Mesothelial cell of epicardium (in vitro differentiated cells): ENCODE measurements at regions not wholly inside any gene's neighbourhood (a gene's known extent, or its start where the extent isn't known, plus 50 kb on each side); places are given as distances from the start of the nearest gene placed in this dataset.
A peak's percentile ranks its signal among the peaks of the same experiment; 100 is the strongest.

ENCODE experiments used
- DNase-seq, 2 experiments: peaks; one replicate each; pipeline ENCODE4 v3.0.0; 2021; ENCODE audit warnings: low spot score in 2 of 2; ENCODE audit not compliant: unreplicated experiment in 2 of 2
- H3K27ac Mint-ChIP-seq: 2 replicates; pipeline ENCODE4 v1.8.0; 2021; ENCODE audit warnings: mixed read lengths
- H3K27me3 Mint-ChIP-seq: 2 replicates; pipeline ENCODE4 v1.8.0; 2021; ENCODE audit warnings: low read depth, mixed read lengths
- H3K36me3 Mint-ChIP-seq: 2 replicates; pipeline ENCODE4 v1.8.0; 2021; ENCODE audit warnings: mixed read lengths
- H3K4me1 Mint-ChIP-seq: 2 replicates; pipeline ENCODE4 v1.8.0; 2021; ENCODE audit warnings: mixed read lengths
- H3K4me3 Mint-ChIP-seq: 2 replicates; pipeline ENCODE4 v1.8.0; 2021; ENCODE audit warnings: mild to moderate bottlenecking, moderate library complexity, mixed read lengths
- H3K9me3 Mint-ChIP-seq: 2 replicates; pipeline ENCODE4 v1.8.0; 2021; ENCODE audit warnings: mixed read lengths
- CTCF ChIP-seq: fragments of 200-600 bp; sonication (generic); IDR thresholded peaks from one replicate; pipeline ENCODE4 v1.5.0; 2021; ENCODE audit warnings: antibody characterized with exemption; ENCODE audit not compliant: unreplicated experiment

DNA sequence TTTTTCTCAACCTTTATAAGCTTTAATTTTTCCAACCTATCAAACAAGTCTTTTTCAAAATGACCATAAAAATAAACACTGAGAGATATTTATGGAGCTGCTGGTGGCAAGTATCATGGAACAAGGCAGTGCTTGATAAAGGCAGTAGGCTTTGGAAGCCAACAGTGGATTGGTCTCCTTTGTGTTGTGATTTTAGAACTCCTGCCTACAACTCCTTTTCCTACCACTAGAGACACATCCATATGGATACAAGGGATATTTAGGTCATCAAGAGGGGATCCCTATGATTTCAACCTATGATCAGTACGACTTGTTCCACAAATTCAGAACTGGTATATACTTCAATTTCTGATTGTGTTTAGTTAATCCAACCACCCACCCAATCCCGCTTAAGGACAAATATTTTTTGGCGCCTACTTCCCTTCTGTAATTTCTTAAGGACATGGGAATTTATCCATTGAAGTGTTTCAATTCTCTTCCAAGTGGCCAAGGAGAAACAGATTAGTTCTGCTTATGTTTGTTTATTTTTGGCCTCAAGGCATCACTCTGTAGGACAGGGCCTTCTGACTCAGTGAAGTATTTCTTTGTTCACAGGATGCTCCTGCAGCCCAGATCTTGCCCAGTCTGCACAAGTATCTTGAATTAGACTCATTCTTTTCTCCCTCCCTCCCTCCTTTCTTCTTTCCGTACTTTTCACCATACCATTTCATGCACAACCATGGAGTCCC, 2119.6 kb upstream of the PIK3C3 start:
- no peak for DNase-seq
- Mint-ChIP-seq H3K4me3 (no peak overlapping the region), H3K27me3 (peaks cover 3% of the 10 kb centered on the region), H3K9me3 (no peaks in the 10 kb centered on the region), H3K36me3 (no peaks in the 10 kb centered on the region), H3K4me1 (peaks cover 4% of the 10 kb centered on the region), H3K27ac (no peak overlapping the region)
- TF ChIP-seq CTCF, result peak; percentile 21

DNA sequence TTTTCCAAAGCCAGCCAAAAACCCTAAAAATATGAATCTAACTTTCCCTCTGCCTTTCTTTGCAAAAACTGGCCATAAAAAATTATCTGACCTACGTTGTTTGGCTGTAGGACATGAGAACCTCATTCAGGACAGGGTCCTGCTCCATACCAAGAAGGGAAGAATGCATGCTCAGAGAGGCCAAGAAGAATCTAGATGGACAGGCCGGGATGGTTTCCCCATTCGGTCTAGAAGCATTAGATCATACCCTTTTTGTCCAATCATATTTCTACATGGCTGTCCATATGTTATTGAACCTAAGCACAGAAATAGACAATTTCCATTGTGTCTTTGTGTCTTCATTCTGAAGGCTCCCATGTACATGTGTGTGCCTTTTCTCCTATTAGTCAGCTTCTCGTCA, 2120.4 kb upstream of the PIK3C3 start:
- no peaks in the 10 kb centered on the region for H3K9me3 Mint-ChIP-seq
- DNase-seq, result no peak
- H3K4me3 Mint-ChIP-seq, result no peak overlapping the region
- peaks cover 2% of the 10 kb centered on the region for H3K27me3 Mint-ChIP-seq
- peaks cover 2% of the 10 kb centered on the region for H3K4me1 Mint-ChIP-seq
- no peak overlapping the region for H3K27ac Mint-ChIP-seq
- no peak for TF ChIP-seq CTCF
- no peaks in the 10 kb centered on the region for H3K36me3 Mint-ChIP-seq

DNA sequence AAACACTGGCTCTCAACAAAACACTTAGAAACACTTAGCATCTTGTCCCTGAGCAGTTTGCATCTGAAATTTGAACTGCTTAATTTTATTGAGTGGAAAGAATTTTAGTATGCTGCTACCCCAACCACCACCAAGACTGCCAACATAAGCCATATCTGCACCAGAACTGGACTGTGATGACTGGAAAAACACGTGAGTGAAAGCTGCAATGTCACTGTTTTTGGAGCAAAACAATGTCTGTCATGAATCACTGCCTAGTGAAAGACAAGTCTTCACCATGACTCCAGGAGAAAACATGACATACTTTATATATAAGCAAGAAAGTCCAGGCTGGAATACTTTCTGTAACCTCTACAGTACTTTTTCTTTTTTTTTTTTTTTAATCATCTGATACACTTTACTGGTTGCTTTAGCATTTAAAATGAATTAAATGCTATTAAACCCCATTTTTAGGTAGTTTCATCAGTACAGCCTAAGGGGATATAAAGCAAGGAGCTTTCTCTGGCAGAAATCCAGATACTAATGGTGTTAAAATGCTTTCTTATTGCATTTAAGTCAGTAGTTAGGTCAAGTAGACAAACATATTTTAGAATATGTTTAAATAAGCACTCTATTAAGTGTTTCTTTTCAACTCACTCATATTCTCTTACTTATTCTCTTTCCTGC, 2129.4 kb upstream of the PIK3C3 start:
- Mint-ChIP-seq H3K4me1 (peaks cover 3% of the 10 kb centered on the region), H3K27me3 (no peaks in the 10 kb centered on the region), H3K36me3 (no peaks in the 10 kb centered on the region), H3K4me3 (no peak overlapping the region), H3K9me3 (no peaks in the 10 kb centered on the region), H3K27ac (no peak overlapping the region)
- no peak for TF ChIP-seq CTCF
- DNase-seq, result no peak

GRCh38 chr18:39806525-39806924, 2148.5 kb upstream of the PIK3C3 start:
- Mint-ChIP-seq H3K27me3 (peaks cover 1% of the 10 kb centered on the region), H3K4me1 (no peaks in the 10 kb centered on the region), H3K9me3 (peaks cover 20% of the 10 kb centered on the region), H3K4me3 (no peak overlapping the region), H3K36me3 (no peaks in the 10 kb centered on the region), H3K27ac (no peak overlapping the region)
- no peak for TF ChIP-seq CTCF
- no peak for DNase-seq

GRCh38 chr18:39805218-39805617, 2149.8 kb upstream of the PIK3C3 start:
- no peaks in the 10 kb centered on the region for H3K4me1 Mint-ChIP-seq
- H3K27ac Mint-ChIP-seq, result no peak overlapping the region
- no peak for TF ChIP-seq CTCF
- DNase-seq, result no peak
- H3K27me3 Mint-ChIP-seq, result peaks cover 1% of the 10 kb centered on the region
- peaks cover 9% of the 10 kb centered on the region for H3K9me3 Mint-ChIP-seq
- H3K36me3 Mint-ChIP-seq, result no peaks in the 10 kb centered on the region
- H3K4me3 Mint-ChIP-seq, result no peak overlapping the region
